Trophoblast cell (in vitro differentiated cells and primary cell): ENCODE measurements at regions not wholly inside any gene's neighbourhood (a gene's known extent, or its start where the extent isn't known, plus 50 kb on each side); places are given as distances from the start of the nearest gene placed in this dataset.

Source experiments
- DNase-seq, 2 donors: peaks; one replicate each; pipeline ENCODE4 v3.0.0-alpha.2; 2016
- H2AFZ ChIP-seq: 2 replicates; pipeline ENCODE4 v1.6.1; 2013; ENCODE audit warnings: low read length, moderate library complexity, mild to moderate bottlenecking; ENCODE audit not compliant: insufficient read depth, poor library complexity
- H2AK5ac ChIP-seq: 2 replicates; pipeline ENCODE4 v1.6.1; 2013; ENCODE audit warnings: mild to moderate bottlenecking, low read length
- H2BK120ac ChIP-seq: 2 replicates; pipeline ENCODE4 v1.6.1; 2013; ENCODE audit warnings: low read length, mild to moderate bottlenecking, moderate library complexity; ENCODE audit not compliant: insufficient read depth, poor library complexity
- H2BK12ac ChIP-seq: 2 replicates; pipeline ENCODE4 v1.6.1; 2013; ENCODE audit warnings: mild to moderate bottlenecking, low read length, moderate library complexity
- H2BK5ac ChIP-seq: 2 replicates; pipeline ENCODE4 v1.6.1; 2013; ENCODE audit warnings: low read length, low read depth, moderate library complexity, mild to moderate bottlenecking; ENCODE audit not compliant: poor library complexity
- H3K14ac ChIP-seq: 2 replicates; pipeline ENCODE4 v1.6.1; 2013; ENCODE audit warnings: mild to moderate bottlenecking, low read length
- H3K18ac ChIP-seq: 2 replicates; pipeline ENCODE4 v1.6.1; 2013; ENCODE audit warnings: mild to moderate bottlenecking, low read length
- H3K23ac ChIP-seq: 2 replicates; pipeline ENCODE4 v1.6.1; 2013; ENCODE audit warnings: low read length
- H3K27ac ChIP-seq: 2 replicates; pipeline ENCODE4 v1.5.1; 2013; ENCODE audit warnings: low read depth, mild to moderate bottlenecking, inconsistent platforms, low read length, moderate library complexity
- H3K27me3 ChIP-seq: 2 replicates; pipeline ENCODE4 v1.6.1; 2013; ENCODE audit warnings: inconsistent platforms, mild to moderate bottlenecking, low read length, moderate library complexity; ENCODE audit not compliant: insufficient read depth
- H3K36me3 ChIP-seq, 2 experiments: 1 replicate in 1 of 2; 2 replicates in 1 of 2; pipeline ENCODE4 v1.6.1; 2013; ENCODE audit warnings: low read length in 2 of 2, mild to moderate bottlenecking in 2 of 2, moderate library complexity in 1 of 2; ENCODE audit not compliant: insufficient read depth in 2 of 2, control insufficient read depth in 1 of 2
- H3K4ac ChIP-seq: 2 replicates; pipeline ENCODE4 v1.6.1; 2013; ENCODE audit warnings: low read depth, mild to moderate bottlenecking, low read length, moderate library complexity
- H3K4me1 ChIP-seq, 2 experiments: 1 replicate in 1 of 2; 2 replicates in 1 of 2; pipeline ENCODE4 v1.6.1; 2013; ENCODE audit warnings: low read length in 2 of 2, mild to moderate bottlenecking in 2 of 2, moderate library complexity in 1 of 2; ENCODE audit not compliant: insufficient read depth in 2 of 2, control insufficient read depth in 1 of 2
- H3K4me2 ChIP-seq: 2 replicates; pipeline ENCODE4 v1.6.1; 2013; ENCODE audit warnings: inconsistent platforms, mild to moderate bottlenecking, low read length, moderate library complexity
- H3K4me3 ChIP-seq: 2 replicates; pipeline ENCODE4 v1.5.1; 2013; ENCODE audit warnings: mild to moderate bottlenecking, low read depth, low read length, inconsistent platforms
- H3K79me1 ChIP-seq: one replicate; pipeline ENCODE4 v1.6.1; 2013; ENCODE audit warnings: low read length
- H3K79me2 ChIP-seq: 2 replicates; pipeline ENCODE4 v1.6.1; 2013; ENCODE audit warnings: low read length, mild to moderate bottlenecking; ENCODE audit not compliant: control insufficient read depth, insufficient read depth, poor library complexity
- H3K9ac ChIP-seq: 2 replicates; pipeline ENCODE4 v1.6.1; 2013; ENCODE audit warnings: mild to moderate bottlenecking, low read length
- H3K9me3 ChIP-seq: 2 replicates; pipeline ENCODE4 v1.6.1; 2013; ENCODE audit warnings: low read depth, mild to moderate bottlenecking, control low read depth, inconsistent platforms, low read length; ENCODE audit not compliant: insufficient read depth
- H4K12ac ChIP-seq: 2 replicates; pipeline ENCODE4 v1.6.1; 2013; ENCODE audit warnings: low read depth, mild to moderate bottlenecking, low read length, moderate library complexity
- H4K8ac ChIP-seq: 2 replicates; pipeline ENCODE4 v1.6.1; 2013; ENCODE audit warnings: low read depth, mild to moderate bottlenecking, low read length, moderate library complexity
- H4K91ac ChIP-seq: one replicate; pipeline ENCODE4 v1.6.1; 2013; ENCODE audit warnings: low read depth, mild to moderate bottlenecking, low read length, moderate library complexity
- WGBS: extraction: QIAGEN DNeasy Blood & Tissue Kit; methylation state at CpG from one replicate; pipeline ENCODE4 v1.1.7; 2013; ENCODE audit warnings: missing lambda C conversion rate; ENCODE audit not compliant: insufficient read length, insufficient coverage; ENCODE audit errors: extremely low coverage; 5-methylcytosine and 5-hydroxymethylcytosine counted together

DNA sequence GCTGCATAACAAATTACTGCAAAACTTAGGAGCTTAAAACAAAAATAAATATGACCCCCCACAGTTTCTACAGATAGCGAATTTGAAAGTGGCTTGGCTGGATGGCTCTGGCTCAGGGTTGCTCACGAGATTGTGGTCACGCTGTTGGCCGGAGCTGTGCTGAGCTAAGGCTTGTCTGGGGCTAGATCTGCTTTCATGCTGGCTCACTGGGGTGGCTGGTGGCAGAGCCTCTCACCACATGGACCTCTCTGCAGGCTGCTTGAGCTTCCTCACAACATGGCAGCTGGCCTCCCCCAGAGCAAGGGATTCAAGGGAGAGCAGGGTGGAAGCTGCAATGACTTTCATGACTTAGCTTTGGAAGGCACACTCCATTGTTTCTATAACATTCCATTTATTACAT, 354.1 kb downstream of the SHQ1 start:
- no peak overlapping the region for H2BK5ac ChIP-seq
- no peak overlapping the region for H3K23ac ChIP-seq
- DNase-seq, result no peak
- H3K4me2 ChIP-seq, result no peak overlapping the region
- H3K9ac ChIP-seq, result no peak overlapping the region
- no peaks in the 10 kb centered on the region for H3K27me3 ChIP-seq
- H3K4me1 ChIP-seq, result peaks cover 14 to 21% of the 10 kb centered on the region in 2 experiments
- H3K4me3 ChIP-seq, result no peak overlapping the region
- no peak overlapping the region for H4K8ac ChIP-seq
- no peak overlapping the region for H3K14ac ChIP-seq
- no peak overlapping the region for H4K91ac ChIP-seq
- H3K79me1 ChIP-seq, result peaks cover 4% of the 10 kb centered on the region
- peaks cover 2% of the 10 kb centered on the region for H3K9me3 ChIP-seq
- H3K4ac ChIP-seq, result no peak overlapping the region
- H2BK12ac ChIP-seq, result no peak overlapping the region
- no peak overlapping the region for H2BK120ac ChIP-seq
- no CpG with 5 or more reads among the region's 4 CpGs for WGBS
- H3K27ac ChIP-seq, result no peak overlapping the region
- no peak overlapping the region for H2AFZ ChIP-seq
- H3K79me2 ChIP-seq, result no peaks in the 10 kb centered on the region
- no peak overlapping the region for H2AK5ac ChIP-seq
- H3K36me3 ChIP-seq, result no peaks in the 10 kb centered on the region
- H3K18ac ChIP-seq, result no peak overlapping the region
- H4K12ac ChIP-seq, result no peak overlapping the region

DNA sequence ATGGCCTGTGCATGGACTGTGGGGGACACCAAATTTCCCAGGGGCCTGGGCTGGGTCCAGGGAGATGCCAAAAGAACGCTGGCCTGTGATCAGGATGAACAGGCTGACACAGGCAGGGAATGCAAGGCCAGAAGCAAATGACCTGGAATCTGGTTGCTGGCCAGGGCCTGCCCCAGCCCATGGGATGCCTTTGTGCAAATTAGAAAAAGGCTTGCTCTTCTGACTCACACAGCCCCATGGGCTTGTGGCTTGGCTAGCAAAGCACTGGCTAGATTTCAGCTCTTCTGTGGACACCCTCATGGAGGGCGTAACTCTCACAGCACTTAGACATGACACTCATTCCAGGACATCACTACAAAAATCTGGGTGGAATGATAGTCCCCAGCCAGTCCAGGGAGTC, 356.0 kb downstream of the SHQ1 start:
- no peak overlapping the region for H3K4me3 ChIP-seq
- H2BK120ac ChIP-seq, result no peak overlapping the region
- no peak overlapping the region for H3K9ac ChIP-seq
- no peak overlapping the region for H4K12ac ChIP-seq
- no peak overlapping the region for H4K91ac ChIP-seq
- H2BK12ac ChIP-seq, result peak overlapping the region; percentile 28
- H3K4ac ChIP-seq, result no peak overlapping the region
- no peak overlapping the region for H3K23ac ChIP-seq
- DNase-seq, result peak; percentile 94 to 95
- H3K4me1 ChIP-seq, result peaks cover 22 to 30% of the 10 kb centered on the region in 2 experiments
- H3K18ac ChIP-seq, result no peak overlapping the region
- H2AFZ ChIP-seq, result no peak overlapping the region
- H4K8ac ChIP-seq, result no peak overlapping the region
- no peak overlapping the region for H3K14ac ChIP-seq
- H3K27me3 ChIP-seq, result no peaks in the 10 kb centered on the region
- no peaks in the 10 kb centered on the region for H3K79me2 ChIP-seq
- H3K79me1 ChIP-seq, result peaks cover 10% of the 10 kb centered on the region
- no CpG with 5 or more reads among the region's 2 CpGs for WGBS
- H3K36me3 ChIP-seq, result no peaks in the 10 kb centered on the region
- H3K27ac ChIP-seq, result peak overlapping the region; percentile 7
- no peak overlapping the region for H2AK5ac ChIP-seq
- peaks cover 2% of the 10 kb centered on the region for H3K9me3 ChIP-seq
- peak overlapping the region; percentile 27 for H2BK5ac ChIP-seq
- no peak overlapping the region for H3K4me2 ChIP-seq

DNA sequence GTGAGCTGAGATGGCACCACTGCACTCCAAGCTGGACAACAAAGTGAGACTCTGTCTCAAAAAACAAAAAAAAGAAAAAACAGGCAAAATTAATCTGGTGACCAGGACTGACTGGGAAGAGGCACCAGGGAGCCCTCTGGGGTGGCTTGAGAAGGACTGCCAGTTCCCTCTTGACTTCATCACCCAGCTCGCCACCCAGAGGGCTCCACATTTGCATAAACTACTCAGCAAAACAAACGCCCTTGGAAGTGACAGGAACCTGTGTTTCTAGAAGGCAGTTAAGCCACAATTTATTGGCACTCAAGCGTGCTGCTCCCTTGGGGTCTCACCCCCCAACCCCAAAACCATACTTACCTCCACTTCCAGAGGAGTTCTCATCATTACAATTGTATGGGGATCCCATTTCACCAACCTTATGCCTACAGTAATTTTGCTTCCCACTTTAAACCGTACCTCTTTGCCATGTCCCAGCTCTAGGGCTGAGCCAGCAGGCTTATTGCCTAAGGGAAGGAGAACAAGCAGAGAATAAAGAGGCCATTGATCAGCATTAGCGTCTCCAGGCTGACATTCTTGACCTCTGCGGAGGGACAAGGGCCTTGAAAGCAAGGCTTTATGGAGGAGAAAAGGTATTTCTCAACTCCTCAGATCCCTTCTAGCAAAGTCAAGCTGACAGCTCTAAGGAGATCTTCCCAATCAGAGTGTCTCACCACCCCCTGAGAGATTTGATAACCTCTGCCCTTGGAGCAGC, 357.4 kb downstream of the SHQ1 start:
- no peak overlapping the region for H3K9ac ChIP-seq
- H3K14ac ChIP-seq, result no peak overlapping the region
- peaks cover 27 to 35% of the 10 kb centered on the region in 2 experiments for H3K4me1 ChIP-seq
- WGBS, result no CpG with 5 or more reads among the region's 6 CpGs
- no peak overlapping the region for H3K4ac ChIP-seq
- no peaks in the 10 kb centered on the region for H3K79me2 ChIP-seq
- H3K27me3 ChIP-seq, result no peaks in the 10 kb centered on the region
- no peak overlapping the region for H4K12ac ChIP-seq
- H2AFZ ChIP-seq, result no peak overlapping the region
- H2BK120ac ChIP-seq, result no peak overlapping the region
- H3K27ac ChIP-seq, result no peak overlapping the region
- no peak overlapping the region for H3K18ac ChIP-seq
- peaks cover 2% of the 10 kb centered on the region for H3K9me3 ChIP-seq
- no peak overlapping the region for H2BK12ac ChIP-seq
- peak in 1 of 2 donors; percentile 8 for DNase-seq
- H2AK5ac ChIP-seq, result no peak overlapping the region
- H4K91ac ChIP-seq, result peak overlapping the region; percentile 33
- H4K8ac ChIP-seq, result no peak overlapping the region
- peak overlapping the region; percentile 17 for H3K4me2 ChIP-seq
- H3K79me1 ChIP-seq, result peaks cover 15% of the 10 kb centered on the region
- no peak overlapping the region for H2BK5ac ChIP-seq
- H3K23ac ChIP-seq, result no peak overlapping the region
- no peaks in the 10 kb centered on the region for H3K36me3 ChIP-seq
- no peak overlapping the region for H3K4me3 ChIP-seq

DNA sequence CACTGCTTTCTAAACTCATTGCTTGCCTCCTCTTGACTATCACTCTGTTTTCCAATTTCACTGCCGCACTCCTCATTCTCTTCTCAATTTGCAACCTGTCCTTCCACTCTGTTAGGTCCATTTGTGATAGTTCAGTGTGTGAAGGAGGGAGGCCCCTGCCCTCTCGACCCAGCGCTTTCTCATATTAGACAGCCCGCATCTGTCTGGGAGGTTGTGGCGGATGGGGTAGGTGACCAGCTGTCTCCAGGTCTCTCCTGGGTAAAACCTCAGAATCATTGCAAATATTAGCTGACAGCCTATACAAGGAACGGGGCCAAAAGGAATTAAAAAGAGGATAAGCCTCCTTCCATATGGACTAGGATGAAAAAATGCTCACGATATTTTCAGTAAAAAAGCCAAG, 358.3 kb downstream of the SHQ1 start:
- no peak overlapping the region for H4K91ac ChIP-seq

More for the DNA sequence above, 358.3 kb downstream of the SHQ1 start:
- H3K79me1 ChIP-seq, result peaks cover 15% of the 10 kb centered on the region
- H3K36me3 ChIP-seq, result no peaks in the 10 kb centered on the region
- H3K23ac ChIP-seq, result no peak overlapping the region
- WGBS, result no CpG with 5 or more reads among the region's 7 CpGs
- H2BK5ac ChIP-seq, result no peak overlapping the region
- no peak overlapping the region for H3K9ac ChIP-seq
- no peak overlapping the region for H4K12ac ChIP-seq
- peak in 1 of 2 donors; percentile 21 for DNase-seq
- no peak overlapping the region for H3K27ac ChIP-seq
- no peak overlapping the region for H2AK5ac ChIP-seq
- no peak overlapping the region for H3K14ac ChIP-seq
- H4K8ac ChIP-seq, result no peak overlapping the region
- no peak overlapping the region for H3K4me3 ChIP-seq
- H2AFZ ChIP-seq, result no peak overlapping the region
- H3K18ac ChIP-seq, result no peak overlapping the region
- H3K4ac ChIP-seq, result no peak overlapping the region
- H2BK12ac ChIP-seq, result peak overlapping the region; percentile 70
- no peaks in the 10 kb centered on the region for H3K79me2 ChIP-seq
- no peak overlapping the region for H2BK120ac ChIP-seq
- H3K4me1 ChIP-seq, result peaks cover 27 to 35% of the 10 kb centered on the region in 2 experiments
- H3K9me3 ChIP-seq, result peaks cover 2% of the 10 kb centered on the region
- no peaks in the 10 kb centered on the region for H3K27me3 ChIP-seq
- no peak overlapping the region for H3K4me2 ChIP-seq
